OCI-LY1 (cell line): ENCODE measurements at regions not wholly inside any gene's neighbourhood (a gene's known extent, or its start where the extent isn't known, plus 50 kb on each side); places are given as distances from the start of the nearest gene placed in this dataset.

ENCODE experiments used
- H2AFZ ChIP-seq: fragments of 200-600 bp; sonication (generic), shearing (Covaris generic); 2 replicates; pipeline ENCODE4 v1.6.0; 2014; ENCODE audit warnings: antibody characterized with exemption, mild to moderate bottlenecking, low read length
- H3F3A ChIP-seq: fragments of 200-600 bp; sonication (generic), shearing (Covaris generic); 2 replicates; pipeline ENCODE4 v1.6.0; 2014; ENCODE audit warnings: mild to moderate bottlenecking, antibody characterized with exemption, low read length, moderate library complexity; ENCODE audit not compliant: insufficient read depth
- H3K27ac ChIP-seq: fragments of 200-600 bp; sonication (generic); 2 replicates; pipeline ENCODE4 v1.5.1; 2014; ENCODE audit warnings: low read length, mixed run types, mild to moderate bottlenecking, low read depth; ENCODE audit not compliant: poor library complexity, severe bottlenecking
- H3K27me3 ChIP-seq: fragments of 200-600 bp; sonication (generic); 2 replicates; pipeline ENCODE4 v1.6.0; 2014; ENCODE audit warnings: antibody characterized with exemption, mild to moderate bottlenecking, low read length, moderate library complexity; ENCODE audit not compliant: insufficient read depth
- H3K36me3 ChIP-seq: fragments of 200-600 bp; sonication (generic); 2 replicates; pipeline ENCODE4 v1.6.1; 2014; ENCODE audit warnings: mild to moderate bottlenecking, antibody characterized with exemption, low read length, moderate library complexity, mixed read lengths; ENCODE audit not compliant: insufficient read depth
- H3K4me1 ChIP-seq: fragments of 200-600 bp; sonication (generic); 2 replicates; pipeline ENCODE4 v1.5.1; 2014; ENCODE audit warnings: mild to moderate bottlenecking, low read length, moderate library complexity; ENCODE audit not compliant: insufficient read depth, severe bottlenecking
- H3K4me2 ChIP-seq: fragments of 200-600 bp; sonication (generic), shearing (Covaris generic); 2 replicates; pipeline ENCODE4 v1.6.1; 2014; ENCODE audit warnings: low read length
- H3K4me3 ChIP-seq: fragments of 200-600 bp; sonication (generic); 2 replicates; pipeline ENCODE4 v1.5.1; 2014; ENCODE audit warnings: low read length, low read depth, mild to moderate bottlenecking, mixed read lengths; ENCODE audit not compliant: poor library complexity, severe bottlenecking
- H3K79me2 ChIP-seq: fragments of 200-600 bp; shearing (Covaris generic); 2 replicates; pipeline ENCODE4 v1.6.1; 2016; ENCODE audit warnings: mixed run types, low read length, mixed read lengths; ENCODE audit not compliant: insufficient read depth
- H3K9ac ChIP-seq: fragments of 200-600 bp; sonication (generic), shearing (Covaris generic); 2 replicates; pipeline ENCODE4 v1.6.1; 2014; ENCODE audit warnings: mild to moderate bottlenecking, low read length, mixed read lengths
- H3K9me2 ChIP-seq: fragments of 200-600 bp; sonication (generic), shearing (Covaris generic); 2 replicates; pipeline ENCODE4 v1.6.1; 2014; ENCODE audit warnings: low read depth, mild to moderate bottlenecking, low read length, mixed read lengths
- H3K9me3 ChIP-seq: fragments of 200-600 bp; shearing (Covaris generic); 2 replicates; pipeline ENCODE4 v1.6.1; 2014; ENCODE audit warnings: low read length, mixed read lengths
- H4K20me1 ChIP-seq: fragments of 200-600 bp; sonication (generic), shearing (Covaris generic); 2 replicates; pipeline ENCODE4 v1.6.0; 2016; ENCODE audit warnings: mild to moderate bottlenecking, low read length; ENCODE audit not compliant: insufficient read depth
- EZH2 ChIP-seq: fragments of 200-600 bp; sonication (generic), shearing (Covaris generic); IDR thresholded peaks from 2 replicates; pipeline ENCODE4 v1.8.0; 2017; ENCODE audit warnings: borderline replicate concordance, mixed run types, mild to moderate bottlenecking, antibody characterized with exemption, low read length, moderate library complexity, mixed read lengths
- TF ChIP-seq, protein P1 (sequence below): fragments of 200-600 bp; sonication (generic), shearing (Covaris generic); IDR thresholded peaks from 2 replicates; pipeline ENCODE4 v1.5.1; 2017; ENCODE audit warnings: mild to moderate bottlenecking, antibody characterized with exemption, low read length, moderate library complexity, mixed read lengths

DNA sequence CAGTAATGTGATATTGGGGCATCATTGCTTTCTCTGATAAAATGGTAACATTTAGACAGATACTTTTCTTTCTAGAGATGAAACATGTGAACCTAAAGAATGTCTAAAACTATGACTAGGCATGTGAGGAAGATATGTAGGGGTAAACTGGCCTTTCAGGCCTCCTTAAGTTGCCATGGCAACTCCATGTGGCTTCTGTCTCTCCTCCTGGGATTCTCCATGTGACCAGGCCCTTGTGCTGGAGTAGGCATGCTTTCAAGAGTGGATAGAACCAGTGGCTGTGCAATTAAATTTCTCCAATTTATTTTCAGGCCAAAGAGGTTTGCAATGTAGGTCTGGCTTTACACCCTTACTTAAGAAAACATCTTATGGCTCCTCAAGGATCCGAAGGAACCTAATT is 130.8 kb downstream of the OLFM4 start:
- TF ChIP-seq, protein P1, sequence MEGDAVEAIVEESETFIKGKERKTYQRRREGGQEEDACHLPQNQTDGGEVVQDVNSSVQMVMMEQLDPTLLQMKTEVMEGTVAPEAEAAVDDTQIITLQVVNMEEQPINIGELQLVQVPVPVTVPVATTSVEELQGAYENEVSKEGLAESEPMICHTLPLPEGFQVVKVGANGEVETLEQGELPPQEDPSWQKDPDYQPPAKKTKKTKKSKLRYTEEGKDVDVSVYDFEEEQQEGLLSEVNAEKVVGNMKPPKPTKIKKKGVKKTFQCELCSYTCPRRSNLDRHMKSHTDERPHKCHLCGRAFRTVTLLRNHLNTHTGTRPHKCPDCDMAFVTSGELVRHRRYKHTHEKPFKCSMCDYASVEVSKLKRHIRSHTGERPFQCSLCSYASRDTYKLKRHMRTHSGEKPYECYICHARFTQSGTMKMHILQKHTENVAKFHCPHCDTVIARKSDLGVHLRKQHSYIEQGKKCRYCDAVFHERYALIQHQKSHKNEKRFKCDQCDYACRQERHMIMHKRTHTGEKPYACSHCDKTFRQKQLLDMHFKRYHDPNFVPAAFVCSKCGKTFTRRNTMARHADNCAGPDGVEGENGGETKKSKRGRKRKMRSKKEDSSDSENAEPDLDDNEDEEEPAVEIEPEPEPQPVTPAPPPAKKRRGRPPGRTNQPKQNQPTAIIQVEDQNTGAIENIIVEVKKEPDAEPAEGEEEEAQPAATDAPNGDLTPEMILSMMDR: no peak
- TF ChIP-seq EZH2: no peak
- Histone ChIP-seq H3K9me3 (no peaks in the 10 kb centered on the region), H2AFZ (no peak overlapping the region), H3K4me2 (no peak overlapping the region), H3K27me3 (no peaks in the 10 kb centered on the region), H4K20me1 (no peaks in the 10 kb centered on the region), H3K27ac (no peak overlapping the region), H3K9me2 (no peaks in the 10 kb centered on the region), H3K4me1 (no peaks in the 10 kb centered on the region), H3K9ac (no peak overlapping the region), H3K4me3 (no peak overlapping the region), H3K79me2 (no peaks in the 10 kb centered on the region), H3F3A (no peaks in the 10 kb centered on the region), H3K36me3 (no peaks in the 10 kb centered on the region)

DNA sequence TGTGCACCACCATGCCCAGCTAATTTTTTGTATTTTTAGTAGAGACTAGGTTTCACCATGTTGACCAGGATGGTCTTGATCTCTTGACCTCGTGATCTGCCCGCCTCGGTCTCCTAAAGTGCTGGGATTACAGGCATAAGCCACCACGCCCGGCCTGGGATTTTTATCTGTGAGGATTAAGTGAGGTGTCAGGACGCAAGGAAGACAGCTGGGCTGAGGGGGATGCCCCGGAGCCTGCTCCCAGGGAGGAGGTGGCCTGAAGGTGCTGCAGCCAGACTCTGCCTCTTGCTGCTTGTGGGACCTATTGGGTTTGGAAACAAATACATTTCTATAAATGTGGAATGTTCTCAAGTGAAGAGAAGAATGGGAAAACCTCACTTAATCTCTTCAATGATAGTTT is 131.6 kb downstream of the OLFM4 start:
- no peaks in the 10 kb centered on the region for H3K9me3 ChIP-seq
- H3K4me1 ChIP-seq: no peaks in the 10 kb centered on the region
- no peaks in the 10 kb centered on the region for H3K79me2 ChIP-seq
- no peak overlapping the region for H3K9ac ChIP-seq
- no peaks in the 10 kb centered on the region for H3F3A ChIP-seq
- H3K27me3 ChIP-seq: no peaks in the 10 kb centered on the region
- H3K36me3 ChIP-seq: no peaks in the 10 kb centered on the region
- no peaks in the 10 kb centered on the region for H4K20me1 ChIP-seq
- no peak overlapping the region for H2AFZ ChIP-seq
- H3K27ac ChIP-seq: no peak overlapping the region
- no peak overlapping the region for H3K4me3 ChIP-seq
- no peaks in the 10 kb centered on the region for H3K9me2 ChIP-seq
- H3K4me2 ChIP-seq: no peak overlapping the region
- no peak for TF ChIP-seq EZH2
- TF ChIP-seq, protein P1: no peak

DNA sequence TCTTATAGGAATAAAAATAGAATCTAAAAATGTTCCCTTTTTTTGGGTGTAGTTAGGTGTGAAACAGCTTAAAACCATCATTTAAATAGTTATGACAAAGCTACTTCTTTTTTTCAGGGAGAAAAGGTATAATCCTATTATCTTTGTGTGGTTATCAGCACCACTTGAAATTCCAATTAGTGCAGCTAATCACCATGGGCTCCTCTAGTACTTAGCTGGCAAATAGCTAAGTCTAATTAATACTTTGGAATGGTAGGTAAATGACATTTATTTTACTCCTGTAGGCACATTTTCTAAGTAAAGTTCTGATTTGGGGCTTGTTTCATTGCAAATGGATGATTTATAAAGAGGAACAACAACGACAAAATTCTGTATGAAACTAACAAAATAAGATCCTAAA is 132.6 kb downstream of the OLFM4 start:
- no peaks in the 10 kb centered on the region for H3K9me2 ChIP-seq
- H3K36me3 ChIP-seq: no peaks in the 10 kb centered on the region
- no peak overlapping the region for H3K9ac ChIP-seq
- TF ChIP-seq, protein P1: no peak
- TF ChIP-seq EZH2: no peak
- H3K27me3 ChIP-seq: no peaks in the 10 kb centered on the region
- H3K4me2 ChIP-seq: no peak overlapping the region
- no peaks in the 10 kb centered on the region for H3K9me3 ChIP-seq
- no peaks in the 10 kb centered on the region for H3K79me2 ChIP-seq
- H3K4me1 ChIP-seq: no peaks in the 10 kb centered on the region
- no peaks in the 10 kb centered on the region for H3F3A ChIP-seq
- no peak overlapping the region for H3K27ac ChIP-seq
- H2AFZ ChIP-seq: no peak overlapping the region
- H3K4me3 ChIP-seq: no peak overlapping the region
- H4K20me1 ChIP-seq: no peaks in the 10 kb centered on the region
